ENCODE measurements at regions not wholly inside any gene's neighbourhood (a gene's known extent, or its start where the extent isn't known, plus 50 kb on each side); places are given as distances from the start of the nearest gene placed in this dataset.

DNA sequence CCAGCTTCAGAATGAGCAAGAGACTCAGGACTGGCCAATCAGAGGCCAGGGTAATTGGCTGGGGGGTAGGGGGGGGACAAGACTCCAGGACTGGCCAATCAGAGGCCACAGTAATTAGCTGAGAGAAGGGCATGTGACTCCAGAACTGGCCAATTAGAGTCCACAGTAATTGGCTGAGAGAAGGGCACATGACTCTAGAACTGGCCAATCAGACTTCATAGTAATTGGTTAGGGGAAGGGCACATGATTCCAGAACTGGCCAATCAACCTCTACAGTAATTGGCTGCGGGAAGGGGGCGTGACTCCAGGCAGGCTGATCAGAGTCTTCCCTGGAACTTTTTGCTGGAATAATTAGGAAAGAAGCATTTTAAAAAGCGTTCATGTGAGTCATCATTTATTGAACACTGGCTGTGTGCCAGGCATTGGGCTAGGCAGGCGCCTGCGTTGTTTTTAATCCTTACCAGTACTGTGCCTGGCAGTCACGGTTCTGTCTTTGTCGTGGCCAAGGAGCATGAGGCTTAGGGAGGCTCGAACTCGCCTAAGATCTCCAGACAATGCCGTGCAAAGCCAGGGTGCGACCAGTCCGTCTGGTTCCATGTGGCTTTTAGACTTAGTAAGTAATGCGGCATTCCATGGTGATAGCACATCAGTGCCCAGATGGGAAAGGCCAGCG, 508.1 kb downstream of the TBC1D22A start:
- Histone ChIP-seq H3K27me3 (ENCODE audit: control insufficient read depth, insufficient read depth, low read length) (no peaks in the 10 kb centered on the region), H3K36me3 (ENCODE audit: control insufficient read depth, insufficient read depth, low read length) (no peaks in the 10 kb centered on the region), H3K4me3 (ENCODE audit: low read depth, low read length) (no peak overlapping the region)
- no peak for DNase-seq (ENCODE audit: low read depth)
- ChIA-PET POLR2A (no interaction called here), CTCF (no interaction called here)
- TF ChIP-seq, protein P1, sequence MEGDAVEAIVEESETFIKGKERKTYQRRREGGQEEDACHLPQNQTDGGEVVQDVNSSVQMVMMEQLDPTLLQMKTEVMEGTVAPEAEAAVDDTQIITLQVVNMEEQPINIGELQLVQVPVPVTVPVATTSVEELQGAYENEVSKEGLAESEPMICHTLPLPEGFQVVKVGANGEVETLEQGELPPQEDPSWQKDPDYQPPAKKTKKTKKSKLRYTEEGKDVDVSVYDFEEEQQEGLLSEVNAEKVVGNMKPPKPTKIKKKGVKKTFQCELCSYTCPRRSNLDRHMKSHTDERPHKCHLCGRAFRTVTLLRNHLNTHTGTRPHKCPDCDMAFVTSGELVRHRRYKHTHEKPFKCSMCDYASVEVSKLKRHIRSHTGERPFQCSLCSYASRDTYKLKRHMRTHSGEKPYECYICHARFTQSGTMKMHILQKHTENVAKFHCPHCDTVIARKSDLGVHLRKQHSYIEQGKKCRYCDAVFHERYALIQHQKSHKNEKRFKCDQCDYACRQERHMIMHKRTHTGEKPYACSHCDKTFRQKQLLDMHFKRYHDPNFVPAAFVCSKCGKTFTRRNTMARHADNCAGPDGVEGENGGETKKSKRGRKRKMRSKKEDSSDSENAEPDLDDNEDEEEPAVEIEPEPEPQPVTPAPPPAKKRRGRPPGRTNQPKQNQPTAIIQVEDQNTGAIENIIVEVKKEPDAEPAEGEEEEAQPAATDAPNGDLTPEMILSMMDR (IDR thresholded peaks at IDR 0.05; ENCODE audit: insufficient read depth, low read depth, low read length) = no peak

DNA sequence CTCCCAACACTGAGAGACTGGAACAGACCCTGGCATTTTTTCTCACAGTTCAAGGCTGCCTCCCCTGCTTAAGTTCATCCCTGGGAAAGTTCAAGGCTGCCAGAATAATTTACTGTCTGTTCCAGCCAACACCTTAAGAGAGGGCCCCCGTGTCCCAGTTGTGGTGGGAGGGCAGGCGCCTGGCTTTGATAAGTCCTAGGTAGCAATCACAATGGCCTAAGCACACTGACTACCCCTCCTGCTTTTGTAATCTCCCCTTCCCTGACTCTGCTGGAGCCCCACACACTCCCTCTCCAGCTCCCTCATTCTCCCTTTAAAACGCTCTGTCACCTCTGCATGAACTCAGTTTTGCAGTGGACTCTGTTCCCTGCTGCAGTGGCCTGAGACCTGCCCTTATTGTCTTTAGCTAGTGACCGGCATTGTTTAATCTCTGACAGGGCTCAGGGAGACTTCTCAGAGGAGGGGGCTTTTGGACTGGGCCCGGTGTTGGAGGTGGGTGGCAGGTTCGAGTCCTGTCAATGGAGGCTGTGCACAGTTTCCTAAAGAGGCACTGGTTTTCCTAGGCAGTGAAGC, 507.2 kb downstream of the TBC1D22A start:
- Histone ChIP-seq H3K4me3 (ENCODE audit: low read depth, low read length) (no peak overlapping the region), H3K36me3 (ENCODE audit: control insufficient read depth, insufficient read depth, low read length) (no peaks in the 10 kb centered on the region), H3K27me3 (ENCODE audit: control insufficient read depth, insufficient read depth, low read length) (no peaks in the 10 kb centered on the region)
- CTCF ChIA-PET = no interaction called here
- TF ChIP-seq, protein P1 (IDR thresholded peaks at IDR 0.05; ENCODE audit: insufficient read depth, low read depth, low read length) = no peak
- POLR2A ChIA-PET = no interaction called here
- no peak for DNase-seq (ENCODE audit: low read depth)

- POLR2A ChIA-PET = no interaction called here
These were observed 505.2 kb downstream of the TBC1D22A start for GRCh38 chr22:47267513-47268282.

DNA sequence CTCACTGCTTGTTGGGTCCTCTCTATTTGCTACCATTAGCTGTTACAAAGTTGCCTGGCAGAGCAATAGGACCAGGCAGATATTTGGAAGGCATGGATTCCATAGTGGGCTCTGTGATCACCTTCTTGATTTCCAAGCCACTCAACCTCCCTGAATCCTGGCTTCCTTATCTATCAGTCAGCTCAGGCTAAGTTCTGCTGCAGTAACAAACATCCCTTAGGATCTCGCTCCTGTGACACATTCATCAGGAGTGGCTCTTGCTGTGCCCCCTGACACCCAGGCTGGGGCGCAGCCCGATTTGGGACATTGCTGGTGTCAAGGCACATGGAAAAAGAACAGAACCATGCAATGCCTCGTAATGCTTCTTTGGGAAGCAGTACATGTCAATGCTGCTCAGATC, 503.9 kb downstream of the TBC1D22A start:
- H3K36me3 ChIP-seq (ENCODE audit: control insufficient read depth, insufficient read depth, low read length) = no peaks in the 10 kb centered on the region
- POLR2A ChIA-PET = no interaction called here
- no peak overlapping the region for H3K4me3 ChIP-seq (ENCODE audit: low read depth, low read length)
- DNase-seq (ENCODE audit: low read depth) = no peak
- H3K27me3 ChIP-seq (ENCODE audit: control insufficient read depth, insufficient read depth, low read length) = no peaks in the 10 kb centered on the region
- CTCF ChIA-PET = no interaction called here
- TF ChIP-seq, protein P1 (IDR thresholded peaks at IDR 0.05; ENCODE audit: insufficient read depth, low read depth, low read length) = no peak

More at GRCh38 chr22:47267513-47268282, 505.2 kb downstream of the TBC1D22A start:
- CTCF ChIA-PET = no interaction called here
- TF ChIP-seq, protein P1 (IDR thresholded peaks at IDR 0.05; ENCODE audit: insufficient read depth, low read depth, low read length) = no peak
- H3K4me3 ChIP-seq (ENCODE audit: low read depth, low read length) = no peak overlapping the region
- no peaks in the 10 kb centered on the region for H3K36me3 ChIP-seq (ENCODE audit: control insufficient read depth, insufficient read depth, low read length)
- DNase-seq (ENCODE audit: low read depth) = no peak
- no peaks in the 10 kb centered on the region for H3K27me3 ChIP-seq (ENCODE audit: control insufficient read depth, insufficient read depth, low read length)

DNA sequence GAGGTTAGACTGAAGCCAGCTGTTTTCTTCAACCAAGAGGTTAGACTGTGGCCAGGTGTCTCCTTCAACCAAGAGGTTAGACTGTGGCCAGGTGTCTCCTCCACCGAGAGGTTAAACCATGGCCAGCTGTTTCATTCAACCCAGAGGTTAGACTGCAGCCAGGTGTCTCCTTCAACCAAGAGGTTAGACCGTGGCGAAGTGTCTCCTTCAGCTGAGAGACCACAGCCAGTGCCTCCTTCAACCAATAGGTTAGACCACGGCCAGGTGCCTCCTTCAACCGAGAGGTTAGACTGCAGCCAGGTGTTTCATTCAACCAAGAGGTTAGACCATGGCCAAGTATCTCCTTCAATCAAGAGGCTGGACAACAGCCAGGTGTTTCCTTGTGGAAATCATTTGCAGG, 498.1 kb downstream of the TBC1D22A start:
- Histone ChIP-seq H3K4me3 (ENCODE audit: low read depth, low read length) (no peak overlapping the region), H3K36me3 (ENCODE audit: control insufficient read depth, insufficient read depth, low read length) (no peaks in the 10 kb centered on the region), H3K27me3 (ENCODE audit: control insufficient read depth, insufficient read depth, low read length) (no peaks in the 10 kb centered on the region)
- CTCF ChIA-PET = no interaction called here
- POLR2A ChIA-PET = no interaction called here
- DNase-seq (ENCODE audit: low read depth) = no peak
- TF ChIP-seq, protein P1 (IDR thresholded peaks at IDR 0.05; ENCODE audit: insufficient read depth, low read depth, low read length) = no peak

Data from BJ (cell line).